ENCODE measurements at regions not wholly inside any gene's neighbourhood (a gene's known extent, or its start where the extent isn't known, plus 50 kb on each side); places are given as distances from the start of the nearest gene placed in this dataset.

GRCh38 chr1:177710696-177711620 lies 258.9 kb downstream of the SEC16B start:
- H3K4me3 ChIP-seq (replicated peaks in 1 of 4; ENCODE audit: control extremely low read depth in 1 of 4, insufficient read depth in 1 of 4, low read depth in 3 of 4, low read length in 4 of 4), result no peak overlapping the region
- H3K9ac ChIP-seq (ENCODE audit: insufficient read depth, low read length), result no peak overlapping the region
- no peaks in the 10 kb centered on the region for H4K20me1 ChIP-seq (ENCODE audit: control insufficient read depth, extremely low read depth, insufficient read depth, low read length)
- no peaks in the 10 kb centered on the region for H3K36me3 ChIP-seq (ENCODE audit: control insufficient read depth, insufficient read depth, low read length)
- no peaks in the 10 kb centered on the region for H3K79me2 ChIP-seq (ENCODE audit: control insufficient read depth, insufficient read depth, low read length)
- H3K9me3 ChIP-seq (ENCODE audit: control insufficient read depth, insufficient read depth, low read depth, low read length), result no peaks in the 10 kb centered on the region
- H3K4me2 ChIP-seq (ENCODE audit: extremely low read depth, insufficient read depth, low read length), result no peak overlapping the region
- H3K27me3 ChIP-seq (ENCODE audit: control insufficient read depth, insufficient read depth, low read length), result no peaks in the 10 kb centered on the region
- DNase-seq (ENCODE audit: low read depth in 2 of 2), result no peak
- H2AFZ ChIP-seq (ENCODE audit: low read length), result no peak overlapping the region
- H3K27ac ChIP-seq (ENCODE audit: insufficient read depth, low read length), result no peak overlapping the region
- TF ChIP-seq, protein P1, sequence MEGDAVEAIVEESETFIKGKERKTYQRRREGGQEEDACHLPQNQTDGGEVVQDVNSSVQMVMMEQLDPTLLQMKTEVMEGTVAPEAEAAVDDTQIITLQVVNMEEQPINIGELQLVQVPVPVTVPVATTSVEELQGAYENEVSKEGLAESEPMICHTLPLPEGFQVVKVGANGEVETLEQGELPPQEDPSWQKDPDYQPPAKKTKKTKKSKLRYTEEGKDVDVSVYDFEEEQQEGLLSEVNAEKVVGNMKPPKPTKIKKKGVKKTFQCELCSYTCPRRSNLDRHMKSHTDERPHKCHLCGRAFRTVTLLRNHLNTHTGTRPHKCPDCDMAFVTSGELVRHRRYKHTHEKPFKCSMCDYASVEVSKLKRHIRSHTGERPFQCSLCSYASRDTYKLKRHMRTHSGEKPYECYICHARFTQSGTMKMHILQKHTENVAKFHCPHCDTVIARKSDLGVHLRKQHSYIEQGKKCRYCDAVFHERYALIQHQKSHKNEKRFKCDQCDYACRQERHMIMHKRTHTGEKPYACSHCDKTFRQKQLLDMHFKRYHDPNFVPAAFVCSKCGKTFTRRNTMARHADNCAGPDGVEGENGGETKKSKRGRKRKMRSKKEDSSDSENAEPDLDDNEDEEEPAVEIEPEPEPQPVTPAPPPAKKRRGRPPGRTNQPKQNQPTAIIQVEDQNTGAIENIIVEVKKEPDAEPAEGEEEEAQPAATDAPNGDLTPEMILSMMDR (conservative IDR thresholded peaks at IDR 0.05 in 1 of 2, IDR thresholded peaks at IDR 0.05 in 1 of 2; ENCODE audit: low read depth in 1 of 2, low read length in 2 of 2), result no peak
- no peak for TF ChIP-seq EZH2 (IDR thresholded peaks at IDR 0.05; ENCODE audit: low read length, missing control alignments)
- H3K4me1 ChIP-seq (ENCODE audit: control insufficient read depth, extremely low read depth, insufficient read depth, low read length), result no peaks in the 10 kb centered on the region

- Histone ChIP-seq H3K4me1 (ENCODE audit: control insufficient read depth, extremely low read depth, insufficient read depth, low read length) (no peaks in the 10 kb centered on the region), H4K20me1 (ENCODE audit: control insufficient read depth, extremely low read depth, insufficient read depth, low read length) (no peaks in the 10 kb centered on the region), H3K36me3 (ENCODE audit: control insufficient read depth, insufficient read depth, low read length) (no peaks in the 10 kb centered on the region), H2AFZ (ENCODE audit: low read length) (no peak overlapping the region), H3K9me3 (ENCODE audit: control insufficient read depth, insufficient read depth, low read depth, low read length) (no peaks in the 10 kb centered on the region), H3K27ac (ENCODE audit: insufficient read depth, low read length) (no peak overlapping the region), H3K9ac (ENCODE audit: insufficient read depth, low read length) (no peak overlapping the region), H3K79me2 (ENCODE audit: control insufficient read depth, insufficient read depth, low read length) (no peaks in the 10 kb centered on the region), H3K4me3 (replicated peaks in 1 of 4; ENCODE audit: control extremely low read depth in 1 of 4, insufficient read depth in 1 of 4, low read depth in 3 of 4, low read length in 4 of 4) (no peak overlapping the region), H3K27me3 (ENCODE audit: control insufficient read depth, insufficient read depth, low read length) (no peaks in the 10 kb centered on the region), H3K4me2 (ENCODE audit: extremely low read depth, insufficient read depth, low read length) (no peak overlapping the region)
- TF ChIP-seq, protein P1 (conservative IDR thresholded peaks at IDR 0.05 in 1 of 2, IDR thresholded peaks at IDR 0.05 in 1 of 2; ENCODE audit: low read depth in 1 of 2, low read length in 2 of 2), result no peak
- TF ChIP-seq EZH2 (IDR thresholded peaks at IDR 0.05; ENCODE audit: low read length, missing control alignments), result no peak
- DNase-seq (ENCODE audit: low read depth in 2 of 2), result no peak
These were observed 261.5 kb downstream of the SEC16B start for GRCh38 chr1:177708406-177708805.

DNA sequence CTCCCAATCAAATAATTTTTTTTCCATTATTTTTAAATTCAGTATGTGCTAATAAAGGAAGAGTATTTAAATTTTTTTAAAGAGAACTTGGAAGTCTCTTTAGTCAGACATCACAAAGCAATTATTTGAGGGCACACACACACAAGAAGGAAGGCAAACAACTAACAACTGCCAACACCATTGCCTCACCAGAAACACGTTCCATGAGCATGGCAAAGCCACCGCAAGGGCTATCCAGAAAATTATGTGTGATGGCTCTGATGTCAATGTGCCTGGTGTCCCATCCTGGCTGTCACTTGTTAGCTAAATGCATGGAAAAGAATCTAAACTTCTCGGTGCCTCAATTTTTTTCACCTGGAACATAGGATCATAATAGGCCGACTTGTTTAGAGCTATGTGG lies 262.9 kb downstream of the SEC16B start:
- Histone ChIP-seq H4K20me1 (ENCODE audit: control insufficient read depth, extremely low read depth, insufficient read depth, low read length) (no peaks in the 10 kb centered on the region), H3K27me3 (ENCODE audit: control insufficient read depth, insufficient read depth, low read length) (no peaks in the 10 kb centered on the region), H3K4me3 (replicated peaks in 1 of 4; ENCODE audit: control extremely low read depth in 1 of 4, insufficient read depth in 1 of 4, low read depth in 3 of 4, low read length in 4 of 4) (no peak overlapping the region), H3K79me2 (ENCODE audit: control insufficient read depth, insufficient read depth, low read length) (no peaks in the 10 kb centered on the region), H3K4me1 (ENCODE audit: control insufficient read depth, extremely low read depth, insufficient read depth, low read length) (no peaks in the 10 kb centered on the region), H3K27ac (ENCODE audit: insufficient read depth, low read length) (no peak overlapping the region), H3K9ac (ENCODE audit: insufficient read depth, low read length) (no peak overlapping the region), H3K36me3 (ENCODE audit: control insufficient read depth, insufficient read depth, low read length) (no peaks in the 10 kb centered on the region), H3K4me2 (ENCODE audit: extremely low read depth, insufficient read depth, low read length) (no peak overlapping the region), H2AFZ (ENCODE audit: low read length) (no peak overlapping the region), H3K9me3 (ENCODE audit: control insufficient read depth, insufficient read depth, low read depth, low read length) (no peaks in the 10 kb centered on the region)
- TF ChIP-seq EZH2 (IDR thresholded peaks at IDR 0.05; ENCODE audit: low read length, missing control alignments), result no peak
- TF ChIP-seq, protein P1 (conservative IDR thresholded peaks at IDR 0.05 in 1 of 2, IDR thresholded peaks at IDR 0.05 in 1 of 2; ENCODE audit: low read depth in 1 of 2, low read length in 2 of 2), result no peak
- no peak for DNase-seq (ENCODE audit: low read depth in 2 of 2)
